NCI-H2171 treated with DMSO at 0.1 percent for 48 hours (cell line): ENCODE measurements at regions not wholly inside any gene's neighbourhood (a gene's known extent, or its start where the extent isn't known, plus 50 kb on each side); places are given as distances from the start of the nearest gene placed in this dataset.
"Not testable (repeated sequence)": the region's sequence is repeated elsewhere in the genome, so short reads cannot be mapped to it uniquely, and the experiment has no call there.

Experiments used
- DNase-seq: peaks from one replicate; lab custom pipeline; 2025; lab: John Stamatoyannopoulos, UW

DNA sequence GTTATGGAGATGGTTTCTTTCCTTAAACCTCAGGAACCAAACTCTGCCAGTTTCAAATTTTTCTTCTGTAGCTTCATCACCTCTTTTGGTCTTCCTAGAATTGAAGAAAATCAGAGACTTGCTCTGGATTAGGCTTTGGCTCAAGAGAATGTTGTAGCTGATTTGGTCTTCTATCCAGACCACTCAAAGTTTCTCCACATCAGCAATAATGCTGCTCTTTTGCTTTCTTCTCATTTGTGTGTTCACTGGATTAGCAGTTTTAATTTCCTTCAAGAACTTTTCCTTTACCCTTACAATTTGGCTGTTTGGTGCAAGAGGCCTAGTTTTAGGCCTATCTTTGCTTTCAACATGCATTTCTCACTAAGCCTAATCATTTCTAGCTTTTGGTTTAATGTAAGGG, 78.1 kb upstream of the PLCB4 start:
- DNase-seq = no peak

DNA sequence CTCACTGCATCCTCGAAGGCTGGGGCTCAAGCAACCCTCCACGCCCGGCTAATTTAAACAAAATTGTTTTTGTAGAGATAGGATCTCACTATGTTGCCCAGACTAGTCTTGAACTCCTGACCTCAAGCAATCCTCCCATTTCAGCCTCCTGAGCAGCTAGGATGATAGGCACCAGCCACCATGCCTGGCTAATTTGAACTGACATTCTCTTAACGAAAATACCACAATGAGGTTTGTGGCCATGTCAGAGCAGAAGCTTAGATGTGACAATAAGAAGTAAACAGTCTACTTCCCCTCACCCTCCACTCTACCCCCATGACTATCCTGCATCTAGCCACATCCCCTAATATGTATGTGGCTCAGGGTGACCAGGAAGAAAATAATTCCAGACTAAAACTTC, 74.8 kb upstream of the PLCB4 start:
- DNase-seq = no peak

DNA sequence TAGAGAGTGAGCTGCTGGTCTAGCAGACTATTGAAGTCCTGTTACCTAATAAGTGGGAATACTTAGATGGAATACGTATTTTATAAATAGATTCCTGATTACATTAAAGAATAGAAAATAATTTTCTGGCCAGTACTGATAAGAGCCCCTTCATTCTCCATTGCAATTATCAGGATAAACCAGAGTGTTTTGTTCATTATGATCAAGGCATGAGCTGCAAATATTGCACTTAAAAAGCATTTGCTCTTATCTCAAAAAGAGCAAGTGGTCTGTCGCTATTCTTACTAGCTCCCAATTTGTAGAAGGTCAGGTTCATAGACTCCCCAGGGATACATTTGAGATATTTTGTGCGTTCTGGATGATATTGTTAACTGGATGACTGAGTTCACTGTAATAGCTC, 73.1 kb upstream of the PLCB4 start:
- DNase-seq = no peak

DNA sequence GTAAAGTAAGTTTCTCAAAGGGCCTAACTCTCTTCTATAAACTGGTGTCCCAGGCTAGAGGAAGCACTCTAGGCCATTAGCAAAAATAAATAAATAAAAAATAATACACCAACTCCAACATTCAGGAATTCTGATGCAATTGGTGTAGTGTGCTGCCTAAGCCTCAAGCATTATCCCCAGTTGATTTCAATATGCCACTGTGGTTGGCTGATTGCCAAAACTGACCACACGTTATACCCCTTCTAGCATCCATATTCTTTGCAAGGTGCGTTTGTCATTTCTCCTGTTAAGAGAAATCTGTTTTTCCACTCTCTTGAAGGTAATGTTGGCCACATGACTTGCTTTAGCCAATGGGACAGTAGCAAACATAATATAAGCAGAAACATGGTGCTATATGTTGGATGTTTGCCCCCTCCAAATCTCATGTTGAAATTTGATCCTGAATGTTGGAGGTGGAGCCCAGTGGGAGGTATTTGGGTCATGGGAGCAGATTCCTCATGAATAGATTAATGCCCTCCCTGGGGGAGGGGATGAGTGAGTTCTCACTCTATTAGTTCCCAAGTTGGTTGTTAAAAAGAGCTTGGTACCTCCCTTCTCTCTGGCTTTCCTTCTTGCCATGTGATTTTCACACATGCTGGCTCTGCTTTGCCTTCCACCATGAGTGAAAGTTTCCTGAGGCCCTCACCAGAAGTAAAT, 71.9 kb upstream of the PLCB4 start:
- peak; percentile 67 for DNase-seq

DNA sequence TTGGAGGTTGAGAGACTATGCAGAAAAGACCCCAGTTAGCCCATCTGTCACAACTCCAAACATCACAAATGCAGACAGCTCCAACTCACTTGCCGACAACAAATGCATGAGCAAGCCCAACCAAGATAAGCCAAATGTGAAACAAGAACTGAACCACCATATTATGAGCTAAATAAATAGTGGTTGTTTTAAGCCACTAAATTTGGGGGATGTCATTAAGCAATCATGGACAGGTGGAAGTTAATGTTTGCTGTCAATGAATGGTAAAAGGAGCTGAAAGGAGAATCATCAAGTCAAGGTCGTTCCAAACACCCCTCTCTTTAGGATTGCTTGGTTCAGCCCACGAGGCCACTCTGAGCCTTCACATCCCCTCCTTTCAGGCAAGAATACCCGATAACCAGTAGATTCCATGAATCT, 71.2 kb upstream of the PLCB4 start:
- DNase-seq = peak; percentile 37

DNA sequence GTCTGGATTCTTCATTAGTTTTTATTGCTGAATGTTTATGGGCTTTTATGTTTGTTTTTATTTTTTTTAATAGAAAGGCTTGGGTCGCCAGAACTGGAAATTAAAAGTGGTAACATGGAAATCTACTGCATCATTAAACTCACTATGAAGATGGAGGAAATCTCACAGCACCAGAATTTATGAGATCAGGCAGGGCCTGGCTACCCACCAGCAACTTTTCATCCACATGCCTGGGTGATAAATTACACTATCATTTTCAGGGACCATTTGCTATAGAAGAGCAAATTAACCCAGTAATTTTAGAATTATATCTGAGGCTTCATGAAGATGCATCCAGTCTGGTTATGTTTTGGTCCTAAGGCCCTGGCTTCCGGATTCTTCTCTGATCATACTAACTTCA, 57.8 kb upstream of the PLCB4 start:
- DNase-seq = no peak

DNA sequence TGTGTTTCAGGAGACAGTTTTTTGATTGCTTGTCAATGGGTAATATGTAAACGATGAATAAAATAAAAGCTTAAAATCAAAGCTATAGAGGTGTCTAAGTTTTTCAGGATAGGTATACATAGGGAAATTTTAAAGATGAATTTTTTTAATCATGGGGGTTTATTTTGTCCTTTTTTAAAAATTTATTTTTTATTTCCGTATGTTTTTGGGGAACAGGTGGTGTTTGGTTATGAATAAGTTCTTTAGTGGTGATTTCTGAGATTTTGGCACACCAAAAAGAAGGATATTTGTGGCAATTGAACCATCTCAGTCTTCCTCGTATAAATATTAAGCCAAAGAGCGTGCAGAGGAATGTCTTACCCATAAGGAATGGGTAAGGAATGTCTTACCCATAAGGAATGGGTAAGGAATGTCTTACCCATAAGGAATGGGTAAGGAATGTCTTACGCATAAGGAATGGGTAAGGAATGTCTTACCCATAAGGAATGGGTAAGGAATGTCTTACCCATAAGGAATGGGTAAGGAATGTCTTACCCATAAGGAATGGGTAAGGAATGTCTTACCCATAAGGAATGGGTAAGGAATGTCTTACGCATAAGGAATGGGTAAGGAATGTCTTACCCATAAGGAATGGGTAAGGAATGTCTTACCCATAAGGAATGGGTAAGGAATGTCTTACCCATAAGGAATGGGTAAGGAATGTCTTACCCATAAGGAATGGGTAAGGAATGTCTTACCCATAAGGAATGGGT, 53.5 kb upstream of the PLCB4 start:
- DNase-seq = not testable (repeated sequence)

DNA sequence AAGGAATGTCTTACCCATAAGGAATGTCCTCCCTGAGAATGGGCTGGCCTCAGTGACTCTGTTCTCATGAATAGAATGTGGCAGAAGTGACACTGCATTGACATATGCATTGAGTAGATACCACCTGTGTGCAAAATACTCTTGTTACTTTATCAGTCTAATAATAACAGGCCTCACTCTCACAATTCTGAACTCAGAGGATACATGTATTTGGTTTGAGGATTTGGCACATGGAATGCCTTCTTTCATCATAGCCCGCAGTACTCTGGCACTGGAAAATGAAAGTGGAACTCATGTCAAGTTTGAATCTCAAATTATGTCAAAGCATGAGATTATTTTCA, 52.9 kb upstream of the PLCB4 start:
- DNase-seq = no peak

DNA sequence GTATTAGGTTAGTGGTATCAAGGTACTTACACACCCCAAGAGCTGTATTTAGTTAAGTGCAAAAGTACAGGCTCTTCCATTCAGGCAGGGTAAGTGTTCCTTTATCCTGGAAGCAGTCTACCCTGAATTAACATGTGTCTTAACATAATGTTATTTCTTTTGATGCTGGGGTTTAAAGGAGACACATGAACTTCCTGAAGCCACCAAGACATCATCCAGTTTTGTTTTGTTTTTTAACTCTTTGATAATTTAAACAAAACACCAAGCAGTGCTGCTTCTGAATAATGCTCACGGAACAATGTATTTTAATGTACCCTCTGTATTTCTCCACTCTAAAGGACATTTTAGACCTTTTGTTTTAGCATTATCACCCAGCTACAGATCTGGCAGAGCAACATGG, 50.5 kb upstream of the PLCB4 start:
- DNase-seq = no peak
